K562 (cell line): ENCODE measurements at regions not wholly inside any gene's neighbourhood (a gene's known extent, or its start where the extent isn't known, plus 50 kb on each side); places are given as distances from the start of the nearest gene placed in this dataset.

ENCODE experiments used
- ATAC-seq: fragments of 200-7000 bp; cut with Tn5 transposase; 3 replicates; pipeline ENCODE4 v1.9.1; 2020; ENCODE audit warnings: moderate library complexity
- BruUV-seq: library from RNA; stranded (reverse); fragments of 400-500 nt; replicated peaks from 2 replicates; lab custom pipeline; 2021; lab: Mats Ljungman, UMichigan
- CTCF ChIA-PET: fragments of 300-600 bp; formaldehyde crosslinking; extraction: SDS; loops from one replicate; lab custom pipeline; 2021; ENCODE audit warnings: low intra/inter-chr PET ratio; lab: Yijun Ruan, JAX
- POLR2A ChIA-PET: fragments of 300-600, 350-650 bp; sonication (Branson Sonifier 250); formaldehyde crosslinking; extraction: SDS; loops from one replicate; lab custom pipeline; 2021; ENCODE audit warnings: antibody characterized with exemption, inconsistent platforms; lab: Yijun Ruan, JAX
- DNase-seq, 4 experiments: peaks; one replicate each; pipeline versions ENCODE4 v3.0.0 to v3.0.0-alpha.2; 2011 to 2018; ENCODE audit warnings: low spot score in 3 of 4, mixed read lengths in 3 of 4; ENCODE audit errors: extremely low read depth in 1 of 4
- FAIRE-seq: peaks from 2 replicates; lab custom pipeline; 2011; peaks lifted over from hg19 to GRCh38; lab: Jason Lieb, UNC
- H2AFZ ChIP-seq: 2 replicates; pipeline ENCODE4 v1.6.0; 2011; ENCODE audit warnings: low read depth, low read length, control low read depth, inconsistent platforms
- H3K27ac ChIP-seq: fragments of 200-600 bp; 3 replicates; pipeline ENCODE4 v1.8.0; 2011; ENCODE audit warnings: low read depth, mild to moderate bottlenecking, control low read depth, inconsistent platforms, low read length, moderate library complexity, mixed read lengths; ENCODE audit errors: extremely low read depth
- H3K27me3 ChIP-seq, 2 experiments: fragments of 300-600 bp in 1 of 2; 2 replicates in 1 of 2; 3 replicates in 1 of 2; pipeline versions ENCODE4 v1.6.0 to v1.8.0; 2011; ENCODE audit warnings: inconsistent platforms in 2 of 2, low read length in 2 of 2, mild to moderate bottlenecking in 1 of 2, mixed read lengths in 1 of 2, moderate library complexity in 1 of 2; ENCODE audit not compliant: control insufficient read depth in 2 of 2, insufficient read depth in 2 of 2
- H3K36me3 ChIP-seq: fragments of 300-600 bp; 3 replicates; pipeline ENCODE4 v1.8.0; 2011; ENCODE audit warnings: mild to moderate bottlenecking, low read length, inconsistent platforms; ENCODE audit not compliant: control insufficient read depth, insufficient read depth
- H3K4me1 ChIP-seq, 2 experiments: fragments of 200-600 bp in 1 of 2; replicated peaks in 1 of 2; 2 replicates in 1 of 2; 3 replicates in 1 of 2; pipeline versions ENCODE4 v1.5.1 to v1.8.0; 2011; ENCODE audit warnings: inconsistent platforms in 2 of 2, low read length in 2 of 2, mild to moderate bottlenecking in 1 of 2, mixed read lengths in 1 of 2, moderate library complexity in 1 of 2; ENCODE audit not compliant: control insufficient read depth in 2 of 2, insufficient read depth in 2 of 2
- H3K4me2 ChIP-seq: 2 replicates; pipeline ENCODE4 v1.6.1; 2011; ENCODE audit warnings: low read length, control low read depth, inconsistent platforms, mixed read lengths; ENCODE audit not compliant: insufficient read depth
- H3K4me3 ChIP-seq: fragments of 200-600 bp; sonication (generic), shearing (Covaris generic); 2 replicates; pipeline ENCODE4 v1.5.1; 2016; ENCODE audit warnings: control low read depth, inconsistent platforms
- H3K79me2 ChIP-seq: fragments of 200-600 bp; 3 replicates; pipeline ENCODE4 v1.8.0; 2011; ENCODE audit warnings: low read length, inconsistent platforms; ENCODE audit not compliant: control insufficient read depth, insufficient read depth
- H3K9ac ChIP-seq, 2 experiments: 2 replicates each; pipeline versions ENCODE4 v1.6.0 to v1.6.1; 2011; ENCODE audit warnings: low read depth in 2 of 2, low read length in 2 of 2, control low read depth in 1 of 2, inconsistent platforms in 1 of 2, mild to moderate bottlenecking in 1 of 2, mixed read lengths in 1 of 2; ENCODE audit not compliant: insufficient read depth in 1 of 2
- H3K9me1 ChIP-seq: one replicate; pipeline ENCODE4 v1.6.0; 2011; ENCODE audit warnings: inconsistent platforms, mild to moderate bottlenecking, low read length, moderate library complexity; ENCODE audit not compliant: control insufficient read depth, insufficient read depth
- H3K9me3 ChIP-seq: replicated peaks from 2 replicates; pipeline ENCODE4 v1.5.1; 2011; ENCODE audit warnings: low read depth, low read length, inconsistent platforms; ENCODE audit not compliant: control insufficient read depth, insufficient read depth
- H4K20me1 ChIP-seq: replicated peaks from 2 replicates; pipeline ENCODE4 v1.6.1; 2011; ENCODE audit warnings: low read length, inconsistent platforms, mixed read lengths; ENCODE audit not compliant: control insufficient read depth, insufficient read depth
- BRCA1 ChIP-seq, 2 experiments: fragments of 450-650 bp in 1 of 2; sonication (generic) in 1 of 2; formaldehyde crosslinking in 1 of 2; IDR thresholded peaks; 2 replicates each; pipeline versions ENCODE4 v1.5.0 to v1.6.1; 2017 to 2020; ENCODE audit warnings: mild to moderate bottlenecking in 1 of 2, missing genetic modification reagents in 1 of 2
- ELK3 ChIP-seq: fragments of 450-650 bp; formaldehyde crosslinking; IDR thresholded peaks from 2 replicates; pipeline ENCODE4 v1.4.0; 2020; ENCODE audit warnings: mild to moderate bottlenecking
- FOSL1 ChIP-seq: fragments of 200-800 bp; sonication (Bioruptor generic); conservative IDR thresholded peaks from 2 replicates; pipeline ENCODE4 v1.6.1; 2016; ENCODE audit warnings: missing genetic modification characterization, missing compliant biosample characterization
- ILF3 ChIP-seq: fragments of 450-650 bp; IDR thresholded peaks from 2 replicates; pipeline ENCODE4 v1.6.1; 2018; ENCODE audit warnings: antibody characterized with exemption, mild to moderate bottlenecking, moderate library complexity, borderline replicate concordance
- NFIC ChIP-seq: fragments of 450-650 bp; IDR thresholded peaks from 2 replicates; pipeline ENCODE4 v1.6.1; 2017; ENCODE audit warnings: mild to moderate bottlenecking, inconsistent platforms
- PHTF2 ChIP-seq: fragments of 250-450 bp; sonication (Bioruptor Pico); IDR thresholded peaks from 2 replicates; pipeline ENCODE4 v1.5.0; 2021; ENCODE audit warnings: mild to moderate bottlenecking
- RHOXF2B ChIP-seq: fragments of 250-450 bp; sonication (Bioruptor Pico); conservative IDR thresholded peaks from 2 replicates; pipeline ENCODE4 v1.5.1; 2021
- TAF15 ChIP-seq: fragments of 200-400 bp; formaldehyde crosslinking; IDR thresholded peaks from 2 replicates; pipeline ENCODE4 v1.6.1; 2017; ENCODE audit warnings: mild to moderate bottlenecking, low read depth, low read length, moderate library complexity
- TBP ChIP-seq: optimal IDR thresholded peaks from 2 replicates; pipeline ENCODE3; 2011; ENCODE audit warnings: low read depth, low read length, improper control_type of control experiment
- TCF7L2 ChIP-seq: fragments of 150-350 bp; IDR thresholded peaks from 2 replicates; pipeline ENCODE4 v1.6.1; 2016; ENCODE audit warnings: low read depth, mild to moderate bottlenecking, low read length, moderate library complexity
- ZBTB9 ChIP-seq: fragments of 450-650 bp; formaldehyde crosslinking; IDR thresholded peaks from 2 replicates; pipeline ENCODE4 v1.4.0; 2020; ENCODE audit warnings: mild to moderate bottlenecking, moderate library complexity
- ZNF507 ChIP-seq: conservative IDR thresholded peaks from 2 replicates; pipeline ENCODE4 v1.6.1; 2017; ENCODE audit warnings: missing genetic modification characterization, missing compliant biosample characterization
- ZSCAN29 ChIP-seq: fragments of 450-650 bp; IDR thresholded peaks from 2 replicates; pipeline ENCODE4 v1.6.1; 2017
- WGBS: fragments of 100-300 bp; shearing (Covaris generic); methylation state at CpG from one replicate; pipeline ENCODE4 v1.1.6; 2016; ENCODE audit warnings: low coverage, mixed read lengths; ENCODE audit not compliant: insufficient coverage; ENCODE audit errors: missing lambda C conversion rate; 5-methylcytosine and 5-hydroxymethylcytosine counted together
- in situ Hi-C: fragments of 300-500 bp; cut with MboI; formaldehyde crosslinking; loops from 4 replicates; pipeline ENCODE4 v1.15.0; 2018; ENCODE audit warnings: inconsistent platforms, mixed read lengths
- intact Hi-C: fragments of 100-400 bp; cut with micrococcal nuclease; formaldehyde crosslinking; loops from 2 replicates; pipeline ENCODE4 v1.14.2; 2022

- no peak overlapping the region for H3K4me2 ChIP-seq
- H3K9me1 ChIP-seq: no peaks in the 10 kb centered on the region
- in situ Hi-C loops: no loop called here
- no peak overlapping the region for H3K4me3 ChIP-seq
- H3K36me3 ChIP-seq: no peaks in the 10 kb centered on the region
- intact Hi-C loops: no loop called here
- H3K27me3 ChIP-seq: no peaks in the 10 kb centered on the region
- 8% methylated on average over 2 of the region's 2 CpGs for WGBS
- no peak for TF ChIP-seq TCF7L2
- TF ChIP-seq PHTF2 (CRISPR knock-in tag): no peak
- TF ChIP-seq NFIC: no peak
- no peak for TF ChIP-seq BRCA1 (IDR thresholded peaks at IDR 0.05)
- TF ChIP-seq BRCA1 (CRISPR knock-in tag; IDR thresholded peaks at IDR 0.05): no peak
- no peak for TF ChIP-seq ZNF507 (tag)
- no peak for TF ChIP-seq TAF15
- H4K20me1 ChIP-seq: no peaks in the 10 kb centered on the region
- no peaks in the 10 kb centered on the region for H3K4me1 ChIP-seq
- DNase-seq: no peak
- ChIA-PET POLR2A (no interaction called here), CTCF (no interaction called here)
- no peaks in the 10 kb centered on the region for H3K79me2 ChIP-seq
- ATAC-seq: no peak
- no peak for FAIRE-seq
- no peak overlapping the region for H3K27ac ChIP-seq
- H3K9me3 ChIP-seq: no peaks in the 10 kb centered on the region
- H2AFZ ChIP-seq: no peak overlapping the region
- no TSS peak for BruUV-seq
- no peak overlapping the region for H3K9ac ChIP-seq
Measured at GRCh38 chr3:88343264-88343663, 193.5 kb downstream of the C3orf38 start.

- FAIRE-seq (no peak), ATAC-seq (no peak), DNase-seq (no peak)
- H3K27me3 ChIP-seq: no peaks in the 10 kb centered on the region
- no peak overlapping the region for H3K4me3 ChIP-seq
- no peak overlapping the region for H2AFZ ChIP-seq
- intact Hi-C loops: no loop called here
- no peaks in the 10 kb centered on the region for H3K9me3 ChIP-seq
- ChIA-PET CTCF (no interaction called here), POLR2A (no interaction called here)
- no peak overlapping the region for H3K27ac ChIP-seq
- H3K9me1 ChIP-seq: no peaks in the 10 kb centered on the region
- no peaks in the 10 kb centered on the region for H3K79me2 ChIP-seq
- H3K36me3 ChIP-seq: no peaks in the 10 kb centered on the region
- no peaks in the 10 kb centered on the region for H4K20me1 ChIP-seq
- no peak overlapping the region for H3K4me2 ChIP-seq
- no peak overlapping the region for H3K9ac ChIP-seq
- in situ Hi-C loops: no loop called here
- BruUV-seq: no TSS peak
- WGBS: 0% methylated on average over 2 of the region's 2 CpGs
- H3K4me1 ChIP-seq: no peaks in the 10 kb centered on the region
- TF ChIP-seq ZBTB9 (CRISPR knock-in tag) (no peak), FOSL1 (tag) (no peak), TBP (no peak), ILF3 (no peak), ZSCAN29 (no peak), RHOXF2B (no peak), ELK3 (no peak)
Measured at GRCh38 chr3:88346643-88347042, 196.9 kb downstream of the C3orf38 start.
